ENCODE measurements at regions not wholly inside any gene's neighbourhood (a gene's known extent, or its start where the extent isn't known, plus 50 kb on each side); places are given as distances from the start of the nearest gene placed in this dataset.

DNA sequence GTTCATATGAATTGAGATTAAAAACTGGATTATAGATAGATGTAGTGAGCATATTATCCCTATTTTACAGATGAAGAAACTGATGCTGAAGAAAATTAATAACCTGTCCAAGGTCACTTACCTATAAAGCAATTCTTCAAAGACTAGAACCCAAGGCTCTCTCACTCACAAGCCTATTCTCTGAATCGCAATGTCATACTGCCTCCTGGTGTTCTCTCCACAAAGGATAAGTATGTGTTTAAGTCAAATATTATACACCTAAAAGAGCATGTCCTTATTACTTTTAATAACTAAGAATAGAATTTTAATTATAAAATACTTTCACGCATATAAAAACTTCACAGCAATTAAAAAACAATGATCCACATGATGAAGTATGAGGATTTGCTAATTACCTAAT is 721.3 kb upstream of the USP15 start:
- H4K20me1 ChIP-seq (ENCODE audit: insufficient read depth): no peaks in the 10 kb centered on the region
- no peak overlapping the region for H3K9ac ChIP-seq
- H3K27me3 ChIP-seq (replicated peaks; ENCODE audit: insufficient read depth): no peaks in the 10 kb centered on the region
- H3K4me1 ChIP-seq (ENCODE audit: insufficient read depth): no peaks in the 10 kb centered on the region
- no peaks in the 10 kb centered on the region for H3F3A ChIP-seq (ENCODE audit: insufficient read depth)
- WGBS, 2 experiments (ENCODE audit: low coverage in 1 of 2, low lambda C conversion rate in 2 of 2, missing lambda C conversion rate in 2 of 2): 73 to 79% methylated on average over 2 of the region's 2 CpGs
- H3K9me2 ChIP-seq (ENCODE audit: insufficient read depth): no peaks in the 10 kb centered on the region
- no peak for TF ChIP-seq EZH2 (IDR thresholded peaks at IDR 0.05; ENCODE audit: insufficient read depth, poor library complexity, severe bottlenecking)
- TF ChIP-seq EZH2phosphoT487 (IDR thresholded peaks at IDR 0.05; ENCODE audit: insufficient read depth, low read depth): no peak
- H2AFZ ChIP-seq: no peak overlapping the region
- no peak overlapping the region for H3K27ac ChIP-seq
- in situ Hi-C loops (cut with MboI): loop anchor here (25.0 kb wide), 1 partner anchor 98 kb away; no protein-coding TSS in a partner anchor
- no peaks in the 10 kb centered on the region for H3K36me3 ChIP-seq (ENCODE audit: low read depth)
- no peak for DNase-seq
- H3K79me2 ChIP-seq (ENCODE audit: insufficient read depth): no peaks in the 10 kb centered on the region
- no peak overlapping the region for H3K4me3 ChIP-seq
- no peaks in the 10 kb centered on the region for H3K9me3 ChIP-seq (ENCODE audit: low read depth)
- H3K4me2 ChIP-seq (ENCODE audit: unreplicated experiment): no peak overlapping the region

DNA sequence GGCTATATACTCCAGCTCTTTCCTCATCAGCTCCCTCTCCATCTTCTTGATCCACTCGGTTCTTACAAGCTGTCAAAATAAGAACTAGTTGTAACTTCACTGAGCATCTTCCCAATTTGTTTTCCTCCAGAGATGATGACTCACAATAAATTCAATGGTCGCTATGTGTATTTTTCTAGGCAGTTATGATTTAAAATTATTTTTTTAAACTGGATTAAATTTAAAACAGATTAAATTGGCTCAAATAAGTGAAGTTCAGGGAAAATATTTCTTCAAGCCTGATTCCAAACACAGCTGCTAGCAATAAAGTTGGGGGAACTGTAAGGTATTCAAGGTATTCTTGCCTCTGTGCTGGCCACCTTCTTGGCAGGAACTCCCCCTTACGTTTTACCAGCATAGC is 717.7 kb upstream of the USP15 start:
- H3K9me2 ChIP-seq (ENCODE audit: insufficient read depth): no peaks in the 10 kb centered on the region
- H3K27ac ChIP-seq: no peak overlapping the region
- in situ Hi-C loops (cut with MboI): loop anchor here (25.0 kb wide), 1 partner anchor 95 kb away; no protein-coding TSS in a partner anchor
- H3K9ac ChIP-seq: no peak overlapping the region
- H3K4me3 ChIP-seq: no peak overlapping the region
- no peak for DNase-seq
- no peaks in the 10 kb centered on the region for H4K20me1 ChIP-seq (ENCODE audit: insufficient read depth)
- no peak overlapping the region for H3K4me2 ChIP-seq (ENCODE audit: unreplicated experiment)
- no peak for TF ChIP-seq EZH2 (IDR thresholded peaks at IDR 0.05; ENCODE audit: insufficient read depth, poor library complexity, severe bottlenecking)
- TF ChIP-seq EZH2phosphoT487 (IDR thresholded peaks at IDR 0.05; ENCODE audit: insufficient read depth, low read depth): no peak
- H3K27me3 ChIP-seq (replicated peaks; ENCODE audit: insufficient read depth): no peaks in the 10 kb centered on the region
- WGBS, 2 experiments (ENCODE audit: low coverage in 1 of 2, low lambda C conversion rate in 2 of 2, missing lambda C conversion rate in 2 of 2): 4 to 9% methylated on average over 3 of the region's 3 CpGs
- H3K79me2 ChIP-seq (ENCODE audit: insufficient read depth): no peaks in the 10 kb centered on the region
- H3F3A ChIP-seq (ENCODE audit: insufficient read depth): no peaks in the 10 kb centered on the region
- H3K4me1 ChIP-seq (ENCODE audit: insufficient read depth): no peaks in the 10 kb centered on the region
- H2AFZ ChIP-seq: no peak overlapping the region
- no peaks in the 10 kb centered on the region for H3K9me3 ChIP-seq (ENCODE audit: low read depth)
- H3K36me3 ChIP-seq (ENCODE audit: low read depth): no peaks in the 10 kb centered on the region

DNA sequence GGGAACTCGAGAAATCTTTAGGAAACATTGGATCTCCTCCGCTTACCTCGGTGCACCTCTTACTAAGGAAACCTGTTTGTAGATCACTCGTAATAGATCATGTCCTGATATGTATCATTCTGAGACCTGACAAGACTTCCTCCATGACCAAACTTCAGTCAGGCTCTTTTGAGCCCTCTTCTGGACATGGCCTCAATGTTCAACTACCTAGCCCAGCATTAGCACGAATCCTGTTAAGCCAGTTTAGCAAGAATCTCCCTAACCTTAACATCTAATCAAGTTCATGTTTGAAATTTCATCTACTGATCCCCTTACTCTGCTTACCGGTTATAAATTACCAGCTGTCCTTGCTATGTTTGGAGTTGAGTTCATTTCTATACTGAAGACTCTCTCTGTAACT is 713.9 kb upstream of the USP15 start:
- in situ Hi-C loops (cut with MboI): loop anchor here (25.0 kb wide), 1 partner anchor 91 kb away; no protein-coding TSS in a partner anchor

DNA sequence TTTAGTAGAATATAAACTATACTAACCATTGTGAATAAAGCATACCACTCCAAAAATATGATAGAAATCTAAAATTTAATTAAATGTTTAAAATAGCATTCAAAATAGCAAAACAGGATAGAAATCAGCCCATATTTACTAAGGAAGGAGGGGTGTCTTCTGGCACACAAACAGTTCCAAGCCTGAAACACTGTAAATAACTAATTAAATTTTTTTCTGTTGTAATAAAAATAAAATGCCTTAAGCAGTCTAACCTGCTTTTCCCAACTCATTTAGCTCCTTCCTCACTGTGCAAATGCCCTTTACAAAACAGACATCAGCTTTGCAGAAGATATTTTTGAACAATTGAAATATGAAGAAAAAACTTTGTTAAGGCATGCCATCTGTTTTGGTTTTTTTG is 707.1 kb upstream of the USP15 start:
- H3K27ac ChIP-seq: no peak overlapping the region
- H4K20me1 ChIP-seq (ENCODE audit: insufficient read depth): no peaks in the 10 kb centered on the region
- no peak overlapping the region for H3K4me2 ChIP-seq (ENCODE audit: unreplicated experiment)
- no peaks in the 10 kb centered on the region for H3K27me3 ChIP-seq (replicated peaks; ENCODE audit: insufficient read depth)
- H3K4me1 ChIP-seq (ENCODE audit: insufficient read depth): no peaks in the 10 kb centered on the region
- no peak overlapping the region for H3K4me3 ChIP-seq
- no peak for DNase-seq
- no peaks in the 10 kb centered on the region for H3K79me2 ChIP-seq (ENCODE audit: insufficient read depth)
- TF ChIP-seq EZH2phosphoT487 (IDR thresholded peaks at IDR 0.05; ENCODE audit: insufficient read depth, low read depth): no peak
- no peak for TF ChIP-seq EZH2 (IDR thresholded peaks at IDR 0.05; ENCODE audit: insufficient read depth, poor library complexity, severe bottlenecking)
- no peaks in the 10 kb centered on the region for H3K9me3 ChIP-seq (ENCODE audit: low read depth)
- H3K9ac ChIP-seq: no peak overlapping the region
- no peaks in the 10 kb centered on the region for H3K36me3 ChIP-seq (ENCODE audit: low read depth)
- no peaks in the 10 kb centered on the region for H3K9me2 ChIP-seq (ENCODE audit: insufficient read depth)
- H3F3A ChIP-seq (ENCODE audit: insufficient read depth): no peaks in the 10 kb centered on the region
- in situ Hi-C loops (cut with MboI): no loop called here
- H2AFZ ChIP-seq: no peak overlapping the region

More for the DNA sequence above, 713.9 kb upstream of the USP15 start:
- no peak overlapping the region for H3K4me2 ChIP-seq (ENCODE audit: unreplicated experiment)
- H4K20me1 ChIP-seq (ENCODE audit: insufficient read depth): no peaks in the 10 kb centered on the region
- no peaks in the 10 kb centered on the region for H3K9me2 ChIP-seq (ENCODE audit: insufficient read depth)
- TF ChIP-seq EZH2 (IDR thresholded peaks at IDR 0.05; ENCODE audit: insufficient read depth, poor library complexity, severe bottlenecking) (no peak), EZH2phosphoT487 (IDR thresholded peaks at IDR 0.05; ENCODE audit: insufficient read depth, low read depth) (no peak)
- no peaks in the 10 kb centered on the region for H3K27me3 ChIP-seq (replicated peaks; ENCODE audit: insufficient read depth)
- 54 to 61% methylated on average over 6 of the region's 6 CpGs for WGBS, 2 experiments (ENCODE audit: low coverage in 1 of 2, low lambda C conversion rate in 2 of 2, missing lambda C conversion rate in 2 of 2)
- H3K79me2 ChIP-seq (ENCODE audit: insufficient read depth): no peaks in the 10 kb centered on the region
- H3K4me3 ChIP-seq: no peak overlapping the region
- no peaks in the 10 kb centered on the region for H3K9me3 ChIP-seq (ENCODE audit: low read depth)
- H3K36me3 ChIP-seq (ENCODE audit: low read depth): no peaks in the 10 kb centered on the region
- no peaks in the 10 kb centered on the region for H3K4me1 ChIP-seq (ENCODE audit: insufficient read depth)
- H3F3A ChIP-seq (ENCODE audit: insufficient read depth): no peaks in the 10 kb centered on the region
- H2AFZ ChIP-seq: no peak overlapping the region
- H3K27ac ChIP-seq: no peak overlapping the region
- DNase-seq: no peak
- no peak overlapping the region for H3K9ac ChIP-seq
